ENCODE measurements at regions not wholly inside any gene's neighbourhood (a gene's known extent, or its start where the extent isn't known, plus 50 kb on each side); places are given as distances from the start of the nearest gene placed in this dataset.

GRCh38 chr2:42932271-42933151, 140.1 kb upstream of the HAAO start:
- TF ChIP-seq, protein P1, sequence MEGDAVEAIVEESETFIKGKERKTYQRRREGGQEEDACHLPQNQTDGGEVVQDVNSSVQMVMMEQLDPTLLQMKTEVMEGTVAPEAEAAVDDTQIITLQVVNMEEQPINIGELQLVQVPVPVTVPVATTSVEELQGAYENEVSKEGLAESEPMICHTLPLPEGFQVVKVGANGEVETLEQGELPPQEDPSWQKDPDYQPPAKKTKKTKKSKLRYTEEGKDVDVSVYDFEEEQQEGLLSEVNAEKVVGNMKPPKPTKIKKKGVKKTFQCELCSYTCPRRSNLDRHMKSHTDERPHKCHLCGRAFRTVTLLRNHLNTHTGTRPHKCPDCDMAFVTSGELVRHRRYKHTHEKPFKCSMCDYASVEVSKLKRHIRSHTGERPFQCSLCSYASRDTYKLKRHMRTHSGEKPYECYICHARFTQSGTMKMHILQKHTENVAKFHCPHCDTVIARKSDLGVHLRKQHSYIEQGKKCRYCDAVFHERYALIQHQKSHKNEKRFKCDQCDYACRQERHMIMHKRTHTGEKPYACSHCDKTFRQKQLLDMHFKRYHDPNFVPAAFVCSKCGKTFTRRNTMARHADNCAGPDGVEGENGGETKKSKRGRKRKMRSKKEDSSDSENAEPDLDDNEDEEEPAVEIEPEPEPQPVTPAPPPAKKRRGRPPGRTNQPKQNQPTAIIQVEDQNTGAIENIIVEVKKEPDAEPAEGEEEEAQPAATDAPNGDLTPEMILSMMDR (IDR thresholded peaks at IDR 0.05): no peak

DNA sequence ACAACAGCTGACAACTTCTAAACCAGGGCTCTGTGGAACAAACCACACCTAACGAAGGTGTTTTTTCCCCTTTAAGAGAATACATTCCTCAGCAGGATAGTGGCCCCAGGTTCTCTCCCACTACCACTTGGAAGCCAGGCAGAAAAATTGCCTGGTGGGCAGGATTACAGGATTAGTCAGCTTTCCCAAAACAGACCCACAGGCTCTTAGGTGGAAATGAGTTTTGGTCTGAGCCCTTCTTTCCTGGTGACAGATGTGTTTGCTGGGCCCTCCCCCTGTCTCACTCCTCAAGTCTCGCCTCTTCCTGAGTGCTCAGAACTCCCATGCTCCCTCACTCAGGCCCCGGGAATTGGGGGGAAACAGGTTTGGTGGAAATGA, 139.4 kb upstream of the HAAO start:
- TF ChIP-seq, protein P1 (IDR thresholded peaks at IDR 0.05): no peak

- TF ChIP-seq, protein P1 (IDR thresholded peaks at IDR 0.05): no peak
These were observed 138.9 kb upstream of the HAAO start for GRCh38 chr2:42931146-42931817.

DNA sequence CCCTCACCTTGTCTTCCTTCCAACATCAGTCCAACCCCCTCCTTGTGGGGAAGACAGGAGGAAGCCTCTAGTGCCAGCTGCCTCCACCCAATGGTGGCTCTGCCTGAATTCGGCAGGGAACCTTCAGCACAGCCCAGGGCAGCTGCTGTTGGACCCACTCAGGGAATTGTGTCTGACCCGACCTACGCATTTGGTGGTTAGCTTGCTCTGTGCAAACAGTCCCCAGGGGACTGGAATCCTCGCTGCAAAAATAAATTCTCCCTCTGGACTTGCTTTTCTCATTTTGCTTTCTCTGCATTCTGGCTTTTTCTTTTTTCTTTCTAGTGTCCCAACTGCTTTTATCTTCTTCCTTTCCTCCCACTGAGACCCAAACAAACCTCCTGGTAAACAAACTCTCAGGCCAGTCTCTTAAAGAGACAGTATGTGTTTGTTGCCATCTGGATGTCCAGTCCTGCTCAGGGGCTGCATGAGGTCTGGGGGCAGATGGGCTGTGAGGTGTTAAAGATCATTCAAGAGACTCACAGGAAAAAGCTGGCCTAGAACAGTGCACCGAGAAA, 137.7 kb upstream of the HAAO start:
- TF ChIP-seq, protein P1 (IDR thresholded peaks at IDR 0.05): no peak

GRCh38 chr2:42929546-42930024, 137.2 kb upstream of the HAAO start:
- TF ChIP-seq, protein P1 (IDR thresholded peaks at IDR 0.05): no peak

GRCh38 chr2:42928692-42929545, 136.5 kb upstream of the HAAO start:
- TF ChIP-seq, protein P1 (IDR thresholded peaks at IDR 0.05): no peak

DNA sequence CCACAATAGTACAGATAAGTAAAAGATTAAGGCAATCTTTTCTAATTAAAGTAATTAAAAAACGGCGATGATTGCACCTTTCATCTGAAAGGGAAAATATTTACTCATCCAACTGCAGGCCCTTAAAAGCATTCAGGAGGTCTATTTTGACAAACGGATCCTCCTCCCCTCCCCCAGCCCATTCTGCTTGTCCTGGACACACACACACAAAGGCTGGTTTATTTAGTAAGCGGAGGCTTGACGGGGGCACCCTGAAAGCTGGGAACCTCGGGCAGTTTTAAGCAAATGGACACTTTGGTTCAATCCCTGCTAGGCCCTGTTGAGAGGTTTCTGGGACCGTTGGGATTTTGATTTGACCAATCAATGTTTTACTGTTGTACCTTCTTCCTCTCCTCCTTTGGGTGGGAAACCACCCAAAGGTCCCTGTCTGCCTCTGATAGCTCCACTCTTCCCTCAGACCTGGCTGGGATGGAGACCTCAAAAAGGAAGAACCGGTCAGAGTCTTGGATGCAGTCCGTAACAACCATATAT, 135.8 kb upstream of the HAAO start:
- TF ChIP-seq, protein P1 (IDR thresholded peaks at IDR 0.05): no peak

Measured in LNCAP (cell line).